NOMO-1 treated with DMSO at 0.1 percent for 48 hours (cell line): ENCODE measurements at regions not wholly inside any gene's neighbourhood (a gene's known extent, or its start where the extent isn't known, plus 50 kb on each side); places are given as distances from the start of the nearest gene placed in this dataset.
"Not testable (repeated sequence)": the region's sequence is repeated elsewhere in the genome, so short reads cannot be mapped to it uniquely, and the experiment has no call there.

Experiments used
- DNase-seq: peaks from one replicate; lab custom pipeline; 2025; ENCODE audit not compliant: unreplicated experiment; lab: John Stamatoyannopoulos, UW

- DNase-seq: no peak
Observed at GRCh38 chr7:25432807-25433206, 204.5 kb upstream of the NPVF start.

DNA sequence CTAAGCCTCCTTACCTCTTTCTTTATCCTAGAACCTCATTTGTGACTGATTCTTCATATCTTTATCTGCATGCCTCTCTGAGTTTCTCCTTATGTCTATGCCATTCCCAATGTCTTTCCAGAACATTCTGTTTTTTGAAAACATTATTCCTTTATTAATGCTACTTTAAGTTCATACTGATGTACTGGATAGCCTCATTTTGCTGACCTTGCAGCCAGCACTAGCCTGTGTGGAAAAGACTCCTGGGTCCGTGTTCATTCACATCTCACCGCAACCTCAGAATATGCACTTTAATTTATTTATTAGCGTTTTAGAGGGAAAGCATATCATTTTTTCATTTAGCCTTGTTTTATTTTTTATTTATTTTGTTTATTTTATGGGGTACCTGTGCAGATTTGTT lies 208.1 kb upstream of the NPVF start:
- no peak for DNase-seq

DNA sequence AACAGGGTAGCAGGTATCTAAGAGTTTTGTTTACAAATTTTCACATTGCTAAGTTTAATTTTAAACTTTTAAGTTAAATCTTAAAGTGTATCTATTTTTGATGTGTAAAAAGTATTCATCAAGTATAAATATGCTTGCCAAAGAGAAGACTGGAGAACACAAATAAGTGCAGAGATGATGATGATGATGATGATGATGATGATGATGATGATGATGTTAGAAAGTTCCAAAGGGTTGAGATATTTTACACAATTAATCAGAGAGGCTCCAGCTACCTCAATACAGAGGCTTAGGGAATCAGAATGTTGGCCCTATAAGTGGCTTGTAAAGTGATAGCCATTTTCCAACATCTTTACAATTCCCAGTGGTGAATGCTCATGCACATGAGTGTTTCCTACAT lies 209.0 kb upstream of the NPVF start:
- no peak for DNase-seq

DNA sequence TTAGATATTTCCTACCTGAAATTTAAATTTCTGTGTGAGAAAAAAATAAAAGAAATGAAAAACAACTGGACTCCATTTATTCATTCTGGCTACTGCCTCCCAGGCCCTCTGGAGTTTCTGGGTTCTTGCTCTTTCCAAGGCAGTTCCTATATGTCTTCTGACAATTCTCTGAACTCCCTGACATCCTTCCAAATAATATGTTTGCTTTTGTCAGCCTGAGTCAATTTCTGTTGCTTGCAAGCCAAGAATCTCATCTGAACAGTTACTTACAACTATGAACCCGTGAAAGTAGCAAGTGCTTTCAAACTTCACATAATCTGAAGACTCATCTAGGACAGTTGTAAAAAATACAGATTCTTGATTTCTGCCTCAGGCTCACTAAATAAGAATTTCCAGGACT lies 216.7 kb upstream of the NPVF start:
- no peak for DNase-seq

- DNase-seq: no peak
Observed at GRCh38 chr7:25448301-25448700, 220.0 kb upstream of the NPVF start.

- DNase-seq: peak; percentile 8
Observed at GRCh38 chr7:25454020-25454419, 225.7 kb upstream of the NPVF start.

GRCh38 chr7:25454562-25455041 lies 226.3 kb upstream of the NPVF start:
- DNase-seq: peak; percentile 80

DNA sequence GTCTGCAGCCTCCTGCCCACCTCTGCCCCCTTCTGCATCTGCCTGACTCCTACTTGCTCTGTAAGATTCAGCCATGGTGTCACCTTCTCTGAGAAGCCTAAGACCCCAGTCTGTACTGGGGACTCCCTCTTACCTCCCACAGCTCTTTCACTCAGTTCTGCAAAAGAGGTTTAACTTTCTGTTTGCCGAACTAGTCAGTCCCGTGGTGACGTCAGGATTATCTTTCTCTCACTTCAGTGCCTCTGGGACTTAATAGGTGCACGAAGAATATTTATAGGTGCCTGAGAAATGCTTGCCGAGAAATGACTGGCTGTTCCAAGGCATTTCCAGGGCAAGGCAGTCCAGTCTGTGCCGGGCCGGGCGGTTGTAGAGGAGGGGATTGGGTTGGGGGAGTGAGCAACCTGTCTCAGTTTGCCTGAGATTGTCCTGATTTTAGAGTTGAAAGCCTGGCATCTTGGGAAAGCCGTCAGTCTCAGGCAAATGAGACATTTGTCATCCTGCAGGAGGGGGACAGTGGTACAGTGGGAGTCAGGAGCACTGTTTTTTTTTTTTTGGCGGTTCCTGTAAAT lies 227.5 kb upstream of the NPVF start:
- no peak for DNase-seq

- DNase-seq: peak; percentile 31
Observed at GRCh38 chr7:25456467-25457171, 228.3 kb upstream of the NPVF start.

GRCh38 chr7:25459057-25459456 lies 230.8 kb upstream of the NPVF start:
- DNase-seq: no peak

- peak; percentile 55 for DNase-seq
Observed at GRCh38 chr7:25460433-25460832, 232.1 kb upstream of the NPVF start.

DNA sequence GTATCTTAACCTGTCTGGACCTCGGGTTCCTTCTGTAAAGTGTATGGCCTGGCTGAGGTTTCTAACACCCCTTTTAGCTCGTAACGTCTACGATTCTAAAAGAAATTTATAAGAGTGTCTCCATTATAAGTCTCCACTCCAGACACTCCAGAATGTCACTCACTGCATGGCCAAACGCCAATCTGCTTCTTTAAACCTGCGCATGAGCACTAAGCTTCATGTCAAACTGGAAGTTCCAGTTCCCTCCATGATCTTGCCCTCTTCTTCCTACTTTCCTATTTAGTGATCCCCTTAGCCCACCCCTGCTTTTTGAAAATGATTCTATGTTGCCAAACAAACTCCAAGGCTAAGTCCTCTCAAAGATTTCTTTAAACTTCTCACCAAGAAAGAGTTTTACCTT lies 241.4 kb upstream of the NPVF start:
- DNase-seq: no peak

GRCh38 chr7:25476863-25477499 lies 248.7 kb upstream of the NPVF start:
- no peak for DNase-seq

GRCh38 chr7:25478221-25478620 lies 249.9 kb upstream of the NPVF start:
- DNase-seq: not testable (repeated sequence)

- DNase-seq: no peak
Observed at GRCh38 chr7:25478925-25479324, 250.6 kb upstream of the NPVF start.

DNA sequence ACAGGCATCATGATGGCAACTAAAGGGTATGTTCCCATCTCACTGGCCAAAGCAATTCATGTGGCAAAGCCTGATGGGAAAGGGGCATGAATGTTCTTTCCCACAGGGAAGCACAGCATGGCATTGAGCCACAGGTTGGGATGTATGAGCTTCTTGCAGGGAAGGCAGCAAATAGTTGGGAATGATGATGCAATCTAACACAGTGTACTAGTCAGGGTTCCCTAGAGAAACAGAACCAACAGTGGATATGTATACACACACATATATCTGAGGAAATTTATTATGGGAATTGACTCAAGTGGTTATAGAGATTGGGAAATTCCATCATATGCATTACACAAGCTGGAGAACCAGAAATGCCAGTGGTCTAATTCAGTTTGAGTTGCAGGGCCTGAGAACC lies 253.6 kb upstream of the NPVF start:
- no peak for DNase-seq

- no peak for DNase-seq
Observed at GRCh38 chr7:25482631-25483030, 254.3 kb upstream of the NPVF start.

DNA sequence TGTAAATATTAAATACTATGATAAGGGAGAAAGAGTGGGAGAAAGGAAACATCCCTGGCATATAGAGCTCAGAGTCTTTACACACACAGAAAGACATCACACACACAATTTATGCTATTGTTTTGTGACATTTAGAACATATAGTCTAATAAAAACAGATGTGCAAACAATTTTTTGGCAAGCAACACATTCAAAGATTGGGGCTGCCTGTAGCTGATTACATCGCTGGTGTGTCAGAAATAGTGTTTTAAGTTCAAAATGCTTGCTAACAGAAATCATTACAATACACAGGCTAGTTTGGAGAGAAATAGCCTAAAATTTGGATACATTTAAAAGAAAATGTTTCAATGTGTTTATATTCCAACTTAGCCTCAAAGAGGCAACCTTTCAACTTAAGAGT lies 256.7 kb upstream of the NPVF start:
- DNase-seq: no peak

- DNase-seq: no peak
Observed at GRCh38 chr7:25486656-25487055, 258.4 kb upstream of the NPVF start.

DNA sequence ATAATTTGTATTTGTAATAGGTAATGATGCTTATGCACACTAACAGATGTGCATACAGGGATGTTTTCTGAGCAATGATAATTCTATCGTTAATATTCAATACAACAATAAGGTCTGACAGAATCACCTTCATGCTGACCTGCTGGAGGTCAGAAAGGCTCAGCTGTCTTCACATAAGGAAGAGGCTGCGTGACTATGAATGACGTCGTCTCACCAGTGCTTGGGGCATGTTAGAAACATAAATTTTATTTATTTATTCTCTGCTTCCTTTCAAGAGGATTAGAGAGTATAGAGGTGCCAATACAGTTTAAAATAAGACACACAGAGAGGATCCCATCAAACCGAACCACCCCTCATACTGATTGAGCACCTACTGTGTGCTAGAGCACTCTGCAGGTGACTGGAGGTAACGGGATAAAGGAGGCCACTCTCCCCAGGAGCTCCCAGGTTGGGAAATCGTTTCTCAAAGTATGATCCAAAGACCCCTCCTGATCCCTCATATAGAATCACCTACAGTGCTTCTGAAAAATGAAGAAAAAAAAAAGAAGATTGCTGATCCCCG lies 265.6 kb upstream of the NPVF start:
- no peak for DNase-seq

DNA sequence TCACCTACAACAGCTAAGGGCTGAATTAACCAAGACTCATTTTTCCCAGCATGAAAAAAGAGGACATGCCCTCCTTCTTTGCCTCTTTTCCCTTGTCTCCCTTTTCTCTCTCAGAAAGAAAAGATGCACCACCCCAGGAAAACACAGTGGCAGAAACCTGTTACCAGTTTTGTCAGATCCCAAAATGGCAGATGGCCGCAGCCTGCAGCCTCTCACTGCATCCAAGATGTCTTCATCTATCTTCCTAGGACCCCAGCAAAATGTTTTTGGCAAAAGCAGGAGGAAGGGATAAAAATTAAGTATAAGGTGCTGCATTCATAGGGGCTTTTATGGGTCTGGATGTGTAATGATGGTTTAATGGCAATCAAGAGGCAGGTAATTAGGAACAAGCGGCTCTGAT lies 266.6 kb upstream of the NPVF start:
- DNase-seq: no peak
